ENCODE measurements at regions not wholly inside any gene's neighbourhood (a gene's known extent, or its start where the extent isn't known, plus 50 kb on each side); places are given as distances from the start of the nearest gene placed in this dataset.
"Not testable (repeated sequence)": the region's sequence is repeated elsewhere in the genome, so short reads cannot be mapped to it uniquely, and the experiment has no call there.

- no peak for DNase-seq
- Histone ChIP-seq H3K9ac (ENCODE audit: low read length) (no peak overlapping the region), H3K9me2 (replicated peaks; ENCODE audit: insufficient read depth, low read length) (no peaks in the 10 kb centered on the region), H3K27ac (ENCODE audit: low read length) (no peak overlapping the region), H3K79me2 (ENCODE audit: low read length) (no peaks in the 10 kb centered on the region), H3K27me3 (ENCODE audit: low read length) (no peaks in the 10 kb centered on the region), H3K4me1 (ENCODE audit: low read length) (no peaks in the 10 kb centered on the region), H3K36me3 (ENCODE audit: insufficient read depth, low read length) (no peaks in the 10 kb centered on the region), H3K4me2 (ENCODE audit: low read depth, low read length, poor library complexity, severe bottlenecking) (no peak overlapping the region), H4K20me1 (ENCODE audit: insufficient read depth, low read depth, low read length) (no peaks in the 10 kb centered on the region), H3K9me3 (ENCODE audit: low read length) (no peaks in the 10 kb centered on the region), H2AFZ (ENCODE audit: low read length) (no peak overlapping the region), H3K4me3 (ENCODE audit: low read length) (no peak overlapping the region)
These were observed 128.6 kb downstream of the DCLK3 start for GRCh38 chr3:36635731-36636130.

- H2AFZ ChIP-seq (ENCODE audit: low read length); H3K9me3 ChIP-seq (ENCODE audit: low read length); H3K4me2 ChIP-seq (ENCODE audit: low read depth, low read length, poor library complexity, severe bottlenecking); H3K4me3 ChIP-seq (ENCODE audit: low read length); H3K9me2 ChIP-seq (replicated peaks; ENCODE audit: insufficient read depth, low read length); DNase-seq; H3K9ac ChIP-seq (ENCODE audit: low read length); H3K79me2 ChIP-seq (ENCODE audit: low read length); H3K27me3 ChIP-seq (ENCODE audit: low read length); H3K36me3 ChIP-seq (ENCODE audit: insufficient read depth, low read length); H4K20me1 ChIP-seq (ENCODE audit: insufficient read depth, low read depth, low read length); H3K4me1 ChIP-seq (ENCODE audit: low read length); H3K27ac ChIP-seq (ENCODE audit: low read length): not testable (repeated sequence)
These were observed 130.5 kb downstream of the DCLK3 start for GRCh38 chr3:36633897-36634296.

GRCh38 chr3:36633060-36633459 is 131.3 kb downstream of the DCLK3 start:
- DNase-seq = no peak
- H3K27ac ChIP-seq (ENCODE audit: low read length) = no peak overlapping the region
- no peaks in the 10 kb centered on the region for H3K9me3 ChIP-seq (ENCODE audit: low read length)
- H3K36me3 ChIP-seq (ENCODE audit: insufficient read depth, low read length) = no peaks in the 10 kb centered on the region
- no peaks in the 10 kb centered on the region for H3K79me2 ChIP-seq (ENCODE audit: low read length)
- H3K27me3 ChIP-seq (ENCODE audit: low read length) = no peaks in the 10 kb centered on the region
- H4K20me1 ChIP-seq (ENCODE audit: insufficient read depth, low read depth, low read length) = no peaks in the 10 kb centered on the region
- no peaks in the 10 kb centered on the region for H3K9me2 ChIP-seq (replicated peaks; ENCODE audit: insufficient read depth, low read length)
- no peaks in the 10 kb centered on the region for H3K4me1 ChIP-seq (ENCODE audit: low read length)
- no peak overlapping the region for H2AFZ ChIP-seq (ENCODE audit: low read length)
- H3K9ac ChIP-seq (ENCODE audit: low read length) = no peak overlapping the region
- no peak overlapping the region for H3K4me3 ChIP-seq (ENCODE audit: low read length)
- H3K4me2 ChIP-seq (ENCODE audit: low read depth, low read length, poor library complexity, severe bottlenecking) = no peak overlapping the region

GRCh38 chr3:36631549-36631948 is 132.8 kb downstream of the DCLK3 start:
- Histone ChIP-seq H3K9ac (ENCODE audit: low read length) (no peak overlapping the region), H3K27me3 (ENCODE audit: low read length) (no peaks in the 10 kb centered on the region), H4K20me1 (ENCODE audit: insufficient read depth, low read depth, low read length) (no peaks in the 10 kb centered on the region), H3K4me3 (ENCODE audit: low read length) (no peak overlapping the region), H3K27ac (ENCODE audit: low read length) (no peak overlapping the region), H3K9me3 (ENCODE audit: low read length) (no peaks in the 10 kb centered on the region), H3K79me2 (ENCODE audit: low read length) (no peaks in the 10 kb centered on the region), H3K36me3 (ENCODE audit: insufficient read depth, low read length) (no peaks in the 10 kb centered on the region), H3K4me2 (ENCODE audit: low read depth, low read length, poor library complexity, severe bottlenecking) (no peak overlapping the region), H3K9me2 (replicated peaks; ENCODE audit: insufficient read depth, low read length) (no peaks in the 10 kb centered on the region), H2AFZ (ENCODE audit: low read length) (no peak overlapping the region), H3K4me1 (ENCODE audit: low read length) (no peaks in the 10 kb centered on the region)
- no peak for DNase-seq

GRCh38 chr3:36615861-36616260 is 148.5 kb downstream of the DCLK3 start:
- Histone ChIP-seq H3K27me3 (ENCODE audit: low read length) (no peaks in the 10 kb centered on the region), H2AFZ (ENCODE audit: low read length) (no peak overlapping the region), H3K27ac (ENCODE audit: low read length) (no peak overlapping the region), H3K9ac (ENCODE audit: low read length) (no peak overlapping the region), H3K79me2 (ENCODE audit: low read length) (no peaks in the 10 kb centered on the region), H3K9me2 (replicated peaks; ENCODE audit: insufficient read depth, low read length) (no peaks in the 10 kb centered on the region), H3K36me3 (ENCODE audit: insufficient read depth, low read length) (no peaks in the 10 kb centered on the region), H3K4me3 (ENCODE audit: low read length) (no peak overlapping the region), H3K4me1 (ENCODE audit: low read length) (no peaks in the 10 kb centered on the region), H3K4me2 (ENCODE audit: low read depth, low read length, poor library complexity, severe bottlenecking) (no peak overlapping the region), H3K9me3 (ENCODE audit: low read length) (no peaks in the 10 kb centered on the region), H4K20me1 (ENCODE audit: insufficient read depth, low read depth, low read length) (no peaks in the 10 kb centered on the region)
- DNase-seq = no peak

- no peak for DNase-seq
- Histone ChIP-seq H3K27me3 (ENCODE audit: low read length) (no peaks in the 10 kb centered on the region), H3K4me1 (ENCODE audit: low read length) (no peaks in the 10 kb centered on the region), H3K9me3 (ENCODE audit: low read length) (no peaks in the 10 kb centered on the region), H4K20me1 (ENCODE audit: insufficient read depth, low read depth, low read length) (no peaks in the 10 kb centered on the region), H3K4me3 (ENCODE audit: low read length) (no peak overlapping the region), H3K4me2 (ENCODE audit: low read depth, low read length, poor library complexity, severe bottlenecking) (no peak overlapping the region), H3K9ac (ENCODE audit: low read length) (no peak overlapping the region), H3K27ac (ENCODE audit: low read length) (no peak overlapping the region), H3K79me2 (ENCODE audit: low read length) (no peaks in the 10 kb centered on the region), H3K36me3 (ENCODE audit: insufficient read depth, low read length) (no peaks in the 10 kb centered on the region), H2AFZ (ENCODE audit: low read length) (no peak overlapping the region), H3K9me2 (replicated peaks; ENCODE audit: insufficient read depth, low read length) (no peaks in the 10 kb centered on the region)
These were observed 157.2 kb downstream of the DCLK3 start for GRCh38 chr3:36606871-36607765.

GRCh38 chr3:36603423-36603822 is 160.9 kb downstream of the DCLK3 start:
- Histone ChIP-seq H3K27me3 (ENCODE audit: low read length) (no peaks in the 10 kb centered on the region), H3K9ac (ENCODE audit: low read length) (no peak overlapping the region), H3K36me3 (ENCODE audit: insufficient read depth, low read length) (no peaks in the 10 kb centered on the region), H3K79me2 (ENCODE audit: low read length) (no peaks in the 10 kb centered on the region), H3K9me2 (replicated peaks; ENCODE audit: insufficient read depth, low read length) (no peaks in the 10 kb centered on the region), H2AFZ (ENCODE audit: low read length) (no peak overlapping the region), H4K20me1 (ENCODE audit: insufficient read depth, low read depth, low read length) (no peaks in the 10 kb centered on the region), H3K4me3 (ENCODE audit: low read length) (no peak overlapping the region), H3K9me3 (ENCODE audit: low read length) (no peaks in the 10 kb centered on the region), H3K4me1 (ENCODE audit: low read length) (no peaks in the 10 kb centered on the region), H3K27ac (ENCODE audit: low read length) (no peak overlapping the region), H3K4me2 (ENCODE audit: low read depth, low read length, poor library complexity, severe bottlenecking) (no peak overlapping the region)
- no peak for DNase-seq

GRCh38 chr3:36600404-36600803 is 163.9 kb downstream of the DCLK3 start:
- H3K4me1 ChIP-seq (ENCODE audit: low read length) = no peaks in the 10 kb centered on the region
- H4K20me1 ChIP-seq (ENCODE audit: insufficient read depth, low read depth, low read length) = no peaks in the 10 kb centered on the region
- H3K4me2 ChIP-seq (ENCODE audit: low read depth, low read length, poor library complexity, severe bottlenecking) = no peak overlapping the region
- H3K9me2 ChIP-seq (replicated peaks; ENCODE audit: insufficient read depth, low read length) = no peaks in the 10 kb centered on the region
- H3K36me3 ChIP-seq (ENCODE audit: insufficient read depth, low read length) = no peaks in the 10 kb centered on the region
- H3K79me2 ChIP-seq (ENCODE audit: low read length) = no peaks in the 10 kb centered on the region
- no peaks in the 10 kb centered on the region for H3K9me3 ChIP-seq (ENCODE audit: low read length)
- no peak overlapping the region for H3K4me3 ChIP-seq (ENCODE audit: low read length)
- DNase-seq = peak; percentile 50
- no peak overlapping the region for H2AFZ ChIP-seq (ENCODE audit: low read length)
- no peak overlapping the region for H3K9ac ChIP-seq (ENCODE audit: low read length)
- no peak overlapping the region for H3K27ac ChIP-seq (ENCODE audit: low read length)
- no peaks in the 10 kb centered on the region for H3K27me3 ChIP-seq (ENCODE audit: low read length)
